Activated B cell treated with CpG ODN at 0.5 μM for 24 hours (primary cell): ENCODE measurements at regions not wholly inside any gene's neighbourhood (a gene's known extent, or its start where the extent isn't known, plus 50 kb on each side); places are given as distances from the start of the nearest gene placed in this dataset.

Experiments
- ATAC-seq: fragments of 200-7000 bp; cut with Tn5 transposase; one replicate; pipeline ENCODE4 v1.10.0; 2021; ENCODE audit warnings: low read depth, mild to moderate bottlenecking, moderate library complexity
- CTCF ChIA-PET: fragments of 350-600 bp; sonication (Branson Sonifier 250); formaldehyde crosslinking; loops from one replicate; lab custom pipeline; 2021; ENCODE audit warnings: antibody characterized with exemption; lab: Charles Lee
- POLR2A ChIA-PET: fragments of 350-600 bp; sonication (Branson Sonifier 250); formaldehyde crosslinking; loops from one replicate; lab custom pipeline; 2021; ENCODE audit warnings: antibody characterized with exemption; lab: Charles Lee
- DNase-seq: peaks from one replicate; pipeline ENCODE4 v3.0.0; 2022
- H3K27ac Mint-ChIP-seq: one replicate; pipeline ENCODE4 v1.8.0; 2020; ENCODE audit warnings: mixed read lengths
- H3K27me3 Mint-ChIP-seq: one replicate; pipeline ENCODE4 v1.8.0; 2021; ENCODE audit warnings: mixed read lengths
- H3K36me3 Mint-ChIP-seq: one replicate; pipeline ENCODE4 v1.8.0; 2021; ENCODE audit warnings: low read depth, mixed read lengths
- H3K4me1 Mint-ChIP-seq: one replicate; pipeline ENCODE4 v1.8.0; 2021; ENCODE audit warnings: mixed read lengths
- H3K4me3 Mint-ChIP-seq: one replicate; pipeline ENCODE4 v1.8.0; 2020; ENCODE audit warnings: mild to moderate bottlenecking, mixed read lengths
- H3K9me3 Mint-ChIP-seq: one replicate; pipeline ENCODE4 v1.8.0; 2020; ENCODE audit warnings: mixed read lengths
- intact Hi-C: fragments of 100-400 bp; cut with micrococcal nuclease; formaldehyde crosslinking; loops from one replicate; pipeline ENCODE4 v1.15.1; 2024
- TF ChIP-seq, protein P1 (sequence below): fragments of 200-600 bp; IDR thresholded peaks from one replicate; pipeline ENCODE4 v1.8.0; 2022; ENCODE audit warnings: antibody characterized with exemption, mild to moderate bottlenecking

- no peak for ATAC-seq
- Mint-ChIP-seq H3K9me3 (no peaks in the 10 kb centered on the region), H3K4me3 (no peak overlapping the region), H3K27me3 (peaks cover 9% of the 10 kb centered on the region), H3K4me1 (no peaks in the 10 kb centered on the region), H3K27ac (no peak overlapping the region), H3K36me3 (no peaks in the 10 kb centered on the region)
- intact Hi-C loops = no loop called here
- ChIA-PET POLR2A (no interaction called here), CTCF (interaction anchor here (0.9 to 1.4 kb wide), 2 partner anchors 1208 to 1514 kb away, joined by 3 read pairs; no protein-coding TSS in a partner anchor)
- DNase-seq = no peak
- TF ChIP-seq, protein P1, sequence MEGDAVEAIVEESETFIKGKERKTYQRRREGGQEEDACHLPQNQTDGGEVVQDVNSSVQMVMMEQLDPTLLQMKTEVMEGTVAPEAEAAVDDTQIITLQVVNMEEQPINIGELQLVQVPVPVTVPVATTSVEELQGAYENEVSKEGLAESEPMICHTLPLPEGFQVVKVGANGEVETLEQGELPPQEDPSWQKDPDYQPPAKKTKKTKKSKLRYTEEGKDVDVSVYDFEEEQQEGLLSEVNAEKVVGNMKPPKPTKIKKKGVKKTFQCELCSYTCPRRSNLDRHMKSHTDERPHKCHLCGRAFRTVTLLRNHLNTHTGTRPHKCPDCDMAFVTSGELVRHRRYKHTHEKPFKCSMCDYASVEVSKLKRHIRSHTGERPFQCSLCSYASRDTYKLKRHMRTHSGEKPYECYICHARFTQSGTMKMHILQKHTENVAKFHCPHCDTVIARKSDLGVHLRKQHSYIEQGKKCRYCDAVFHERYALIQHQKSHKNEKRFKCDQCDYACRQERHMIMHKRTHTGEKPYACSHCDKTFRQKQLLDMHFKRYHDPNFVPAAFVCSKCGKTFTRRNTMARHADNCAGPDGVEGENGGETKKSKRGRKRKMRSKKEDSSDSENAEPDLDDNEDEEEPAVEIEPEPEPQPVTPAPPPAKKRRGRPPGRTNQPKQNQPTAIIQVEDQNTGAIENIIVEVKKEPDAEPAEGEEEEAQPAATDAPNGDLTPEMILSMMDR = no peak
Measured at GRCh38 chr5:155616779-155617392, 603.3 kb downstream of the KIF4B start.

DNA sequence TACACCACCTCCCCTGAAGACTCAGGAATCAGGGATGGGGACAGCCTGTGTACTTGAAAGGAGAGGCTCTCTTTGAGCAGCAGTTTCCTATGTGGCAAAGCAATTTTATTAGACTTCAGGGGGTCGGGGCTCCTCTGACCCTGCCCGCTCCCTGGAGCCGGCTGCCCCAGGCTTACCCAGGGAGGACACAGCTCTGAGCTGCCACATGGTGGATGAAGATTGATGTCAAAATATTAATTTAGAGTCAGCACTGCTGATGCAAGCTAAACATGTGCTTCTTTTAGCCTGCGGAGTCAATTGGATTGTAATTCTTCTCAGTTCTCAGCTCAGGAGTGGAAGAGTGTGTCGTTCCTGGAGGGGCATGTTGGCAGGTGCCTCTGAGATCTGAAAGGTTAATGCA, 606.1 kb downstream of the KIF4B start:
- ChIA-PET CTCF (no interaction called here), POLR2A (no interaction called here)
- DNase-seq (no peak), ATAC-seq (no peak)
- no peaks in the 10 kb centered on the region for H3K4me1 Mint-ChIP-seq
- H3K36me3 Mint-ChIP-seq = no peaks in the 10 kb centered on the region
- TF ChIP-seq, protein P1 = no peak
- H3K27me3 Mint-ChIP-seq = peaks cover 9% of the 10 kb centered on the region
- intact Hi-C loops = no loop called here
- H3K27ac Mint-ChIP-seq = no peak overlapping the region
- H3K4me3 Mint-ChIP-seq = no peak overlapping the region
- no peaks in the 10 kb centered on the region for H3K9me3 Mint-ChIP-seq

DNA sequence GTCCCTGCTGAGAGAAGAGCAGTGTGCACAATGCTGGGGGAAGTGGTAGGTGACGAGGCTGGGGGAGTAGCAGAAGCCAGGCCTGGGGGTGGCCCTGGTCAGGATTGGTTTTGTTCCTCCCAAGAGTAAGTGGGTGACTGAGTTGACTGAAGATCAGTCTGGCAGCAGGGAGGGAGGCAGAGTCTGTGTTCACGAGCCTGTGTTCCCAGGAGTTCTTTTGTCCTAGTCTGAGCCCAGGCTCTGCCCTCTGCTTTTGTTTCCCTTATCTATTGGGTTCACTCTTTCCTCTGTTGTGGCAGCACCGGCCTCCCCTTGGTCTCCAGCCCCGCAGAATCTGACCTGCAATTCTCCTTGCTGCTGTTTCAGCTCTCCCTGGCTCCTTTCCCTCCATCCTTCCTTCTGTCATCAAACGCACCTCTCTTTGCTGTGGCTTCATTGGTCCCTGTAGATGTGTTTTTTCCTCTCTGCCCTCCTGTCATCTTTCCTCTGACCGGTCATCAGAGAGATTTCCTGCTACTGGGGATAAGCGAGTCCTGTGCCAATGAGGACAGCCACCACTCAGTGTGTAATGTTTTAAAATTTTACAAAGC, 607.4 kb downstream of the KIF4B start:
- peaks cover 9% of the 10 kb centered on the region for H3K27me3 Mint-ChIP-seq
- ChIA-PET CTCF (no interaction called here), POLR2A (interaction anchor here (0.7 kb wide), 1 partner anchor 406 kb away, joined by 3 read pairs; no protein-coding TSS in a partner anchor)
- no peak for ATAC-seq
- TF ChIP-seq, protein P1 = no peak
- no peaks in the 10 kb centered on the region for H3K4me1 Mint-ChIP-seq
- intact Hi-C loops = no loop called here
- H3K4me3 Mint-ChIP-seq = no peak overlapping the region
- no peak overlapping the region for H3K27ac Mint-ChIP-seq
- H3K36me3 Mint-ChIP-seq = no peaks in the 10 kb centered on the region
- no peaks in the 10 kb centered on the region for H3K9me3 Mint-ChIP-seq
- DNase-seq = no peak

DNA sequence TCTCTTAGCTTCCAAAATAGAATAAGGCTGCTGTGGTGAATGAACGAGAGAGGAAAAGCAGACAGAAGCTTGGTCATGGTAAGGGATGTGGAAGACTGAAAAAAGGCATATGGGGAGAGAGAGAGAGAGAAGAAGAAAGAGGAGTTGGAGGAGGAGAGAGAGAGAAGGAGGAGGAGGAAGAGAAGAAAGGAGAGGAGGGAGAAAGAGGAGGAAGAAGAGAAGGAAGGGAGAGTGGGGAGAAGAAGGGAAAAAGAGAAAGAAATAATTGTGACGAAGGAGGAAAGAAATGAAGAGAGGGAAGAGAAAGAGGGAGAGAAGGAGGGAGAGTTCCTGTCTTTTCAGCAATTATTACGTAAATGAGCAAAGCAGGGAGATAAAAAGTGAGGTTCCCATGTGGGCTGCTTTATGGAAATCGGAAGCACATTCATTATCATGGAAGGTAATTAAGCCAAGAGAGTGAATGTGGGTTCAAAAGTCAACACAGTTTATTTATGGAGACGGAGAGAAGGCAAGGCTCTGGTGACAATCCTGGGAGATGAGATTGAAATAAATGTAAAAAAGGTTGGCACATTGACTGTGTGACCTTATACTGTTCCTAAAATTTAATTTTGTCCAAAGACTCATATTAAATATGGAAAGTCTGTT, 611.2 kb downstream of the KIF4B start:
- ATAC-seq = no peak
- H3K27me3 Mint-ChIP-seq = peaks cover 10% of the 10 kb centered on the region
- H3K4me3 Mint-ChIP-seq = no peak overlapping the region

GRCh38 chr5:155625315-155625714, 611.8 kb downstream of the KIF4B start:
- Mint-ChIP-seq H3K4me1 (no peaks in the 10 kb centered on the region), H3K36me3 (no peaks in the 10 kb centered on the region), H3K4me3 (no peak overlapping the region), H3K9me3 (no peaks in the 10 kb centered on the region), H3K27ac (no peak overlapping the region), H3K27me3 (peaks cover 8% of the 10 kb centered on the region)
- ChIA-PET CTCF (no interaction called here), POLR2A (no interaction called here)
- TF ChIP-seq, protein P1 = no peak
- intact Hi-C loops = no loop called here
- ATAC-seq (no peak), DNase-seq (no peak)

More for the DNA sequence above, 611.2 kb downstream of the KIF4B start:
- POLR2A ChIA-PET = no interaction called here
- no peaks in the 10 kb centered on the region for H3K4me1 Mint-ChIP-seq
- CTCF ChIA-PET = no interaction called here
- no peak overlapping the region for H3K27ac Mint-ChIP-seq
- intact Hi-C loops = no loop called here
- DNase-seq = no peak
- H3K9me3 Mint-ChIP-seq = no peaks in the 10 kb centered on the region
- no peaks in the 10 kb centered on the region for H3K36me3 Mint-ChIP-seq
- TF ChIP-seq, protein P1 = no peak
